Keratinocyte (primary cell): ENCODE measurements at regions not wholly inside any gene's neighbourhood (a gene's known extent, or its start where the extent isn't known, plus 50 kb on each side); places are given as distances from the start of the nearest gene placed in this dataset.

Experiments
- DNase-seq: peaks from one replicate; pipeline ENCODE4 v3.0.0-alpha.2; 2011; ENCODE audit warnings: low read depth, missing footprints, low spot score
- FAIRE-seq: peaks from 2 replicates; lab custom pipeline; 2011; peaks lifted over from hg19 to GRCh38; lab: Jason Lieb, UNC
- H2AFZ ChIP-seq: 2 replicates; pipeline ENCODE4 v1.6.0; 2012; ENCODE audit warnings: low read length, control low read depth, inconsistent platforms; ENCODE audit not compliant: control insufficient read depth
- H3K27ac ChIP-seq: 2 replicates; pipeline ENCODE4 v1.5.1; 2011; ENCODE audit warnings: low read length; ENCODE audit not compliant: control insufficient read depth, insufficient read depth
- H3K27me3 ChIP-seq: 3 replicates; pipeline ENCODE4 v1.6.0; 2011; ENCODE audit warnings: low read length; ENCODE audit not compliant: control insufficient read depth, insufficient read depth; ENCODE audit errors: extremely low read depth
- H3K36me3 ChIP-seq, 2 experiments: 2 replicates in 1 of 2; 3 replicates in 1 of 2; pipeline ENCODE4 v1.5.1; 2011; ENCODE audit warnings: low read length in 2 of 2, mild to moderate bottlenecking in 1 of 2; ENCODE audit not compliant: control insufficient read depth in 2 of 2, insufficient read depth in 2 of 2; ENCODE audit errors: extremely low read depth in 1 of 2
- H3K4me1 ChIP-seq: 3 replicates; pipeline ENCODE4 v1.5.1; 2011; ENCODE audit warnings: low read length; ENCODE audit not compliant: control insufficient read depth, insufficient read depth; ENCODE audit errors: extremely low read depth
- H3K4me2 ChIP-seq: 3 replicates; pipeline ENCODE4 v1.6.0; 2011; ENCODE audit warnings: low read depth, low read length; ENCODE audit not compliant: control insufficient read depth, insufficient read depth; ENCODE audit errors: extremely low read depth
- H3K4me3 ChIP-seq, 3 experiments: fragments of 200-600 bp in 1 of 3; sonication (generic) in 1 of 3; 2 replicates in 2 of 3; 3 replicates in 1 of 3; pipeline ENCODE4 v1.5.1; 2011 to 2016; ENCODE audit warnings: low read length in 3 of 3, mild to moderate bottlenecking in 3 of 3, control low read depth in 2 of 3, inconsistent platforms in 1 of 3, low read depth in 1 of 3, mixed read lengths in 1 of 3, mixed run types in 1 of 3, moderate library complexity in 1 of 3; ENCODE audit not compliant: control insufficient read depth in 2 of 3, insufficient read depth in 2 of 3; ENCODE audit errors: extremely low read depth in 1 of 3
- H3K79me2 ChIP-seq: 2 replicates; pipeline ENCODE4 v1.6.0; 2012; ENCODE audit warnings: low read length; ENCODE audit not compliant: control insufficient read depth, insufficient read depth
- H3K9ac ChIP-seq: 3 replicates; pipeline ENCODE4 v1.6.0; 2011; ENCODE audit warnings: low read length; ENCODE audit not compliant: control insufficient read depth, insufficient read depth; ENCODE audit errors: extremely low read depth
- H3K9me1 ChIP-seq: 3 replicates; pipeline ENCODE4 v1.6.0; 2011; ENCODE audit warnings: low read length; ENCODE audit not compliant: control insufficient read depth, insufficient read depth; ENCODE audit errors: extremely low read depth
- H3K9me3 ChIP-seq: 2 replicates; pipeline ENCODE4 v1.5.1; 2012; ENCODE audit warnings: low read depth, low read length; ENCODE audit not compliant: control insufficient read depth
- H4K20me1 ChIP-seq: 3 replicates; pipeline ENCODE4 v1.6.0; 2011; ENCODE audit warnings: low read length; ENCODE audit not compliant: control insufficient read depth, insufficient read depth; ENCODE audit errors: extremely low read depth
- EZH2 ChIP-seq: IDR thresholded peaks from one replicate; pipeline ENCODE4 v1.6.1; 2012; ENCODE audit warnings: inconsistent platforms, mild to moderate bottlenecking, low read length, moderate library complexity
- dilution Hi-C: fragments of 300-500 bp; cut with MboI; formaldehyde crosslinking; loops from one replicate; pipeline ENCODE4 v1.7.0; 2020; ENCODE audit warnings: low sequenced_read_pairs; ENCODE audit not compliant: extremely low pct_ligation_motif_present
- TF ChIP-seq, protein P1 (sequence below), 3 experiments: IDR thresholded peaks in 1 of 3; conservative IDR thresholded peaks in 1 of 3; optimal IDR thresholded peaks in 1 of 3; 2 replicates in 2 of 3; 3 replicates in 1 of 3; pipeline versions ENCODE3 to v1.5.1; 2011; ENCODE audit warnings: low read length in 3 of 3, mild to moderate bottlenecking in 3 of 3, moderate library complexity in 2 of 3, control low read depth in 1 of 3, inconsistent platforms in 1 of 3; ENCODE audit not compliant: insufficient read depth in 2 of 3; ENCODE audit errors: extremely low read depth in 1 of 3

DNA sequence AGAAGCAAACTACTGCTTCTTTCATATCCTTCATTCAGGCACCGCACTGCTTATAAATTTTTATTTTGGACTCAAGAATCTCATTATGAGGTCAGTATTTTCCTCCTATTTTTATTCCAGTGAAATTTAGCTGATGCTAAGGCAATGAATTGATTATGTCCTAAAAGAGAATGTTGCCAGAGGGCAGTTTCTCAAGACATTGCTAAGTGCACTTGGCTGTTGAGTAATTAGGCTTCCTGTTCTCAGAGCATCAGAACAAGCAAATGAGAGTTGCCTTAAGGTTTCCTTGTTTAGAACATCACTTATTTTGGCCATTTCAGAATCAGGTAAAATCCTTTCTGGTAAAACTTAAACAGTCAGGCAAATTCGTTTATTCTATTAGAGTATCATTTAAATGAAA, 548.6 kb upstream of the ZEB2 start:
- no peak overlapping the region for H2AFZ ChIP-seq
- no peaks in the 10 kb centered on the region for H4K20me1 ChIP-seq
- H3K9me3 ChIP-seq = no peaks in the 10 kb centered on the region
- DNase-seq (no peak), FAIRE-seq (no peak)
- H3K9me1 ChIP-seq = no peaks in the 10 kb centered on the region
- no peaks in the 10 kb centered on the region for H3K36me3 ChIP-seq
- H3K4me1 ChIP-seq = peaks cover 6% of the 10 kb centered on the region
- dilution Hi-C loops = no loop called here
- H3K4me2 ChIP-seq = no peak overlapping the region
- H3K79me2 ChIP-seq = no peaks in the 10 kb centered on the region
- H3K27ac ChIP-seq = no peak overlapping the region
- no peak overlapping the region for H3K9ac ChIP-seq
- TF ChIP-seq EZH2 = no peak
- TF ChIP-seq, protein P1, sequence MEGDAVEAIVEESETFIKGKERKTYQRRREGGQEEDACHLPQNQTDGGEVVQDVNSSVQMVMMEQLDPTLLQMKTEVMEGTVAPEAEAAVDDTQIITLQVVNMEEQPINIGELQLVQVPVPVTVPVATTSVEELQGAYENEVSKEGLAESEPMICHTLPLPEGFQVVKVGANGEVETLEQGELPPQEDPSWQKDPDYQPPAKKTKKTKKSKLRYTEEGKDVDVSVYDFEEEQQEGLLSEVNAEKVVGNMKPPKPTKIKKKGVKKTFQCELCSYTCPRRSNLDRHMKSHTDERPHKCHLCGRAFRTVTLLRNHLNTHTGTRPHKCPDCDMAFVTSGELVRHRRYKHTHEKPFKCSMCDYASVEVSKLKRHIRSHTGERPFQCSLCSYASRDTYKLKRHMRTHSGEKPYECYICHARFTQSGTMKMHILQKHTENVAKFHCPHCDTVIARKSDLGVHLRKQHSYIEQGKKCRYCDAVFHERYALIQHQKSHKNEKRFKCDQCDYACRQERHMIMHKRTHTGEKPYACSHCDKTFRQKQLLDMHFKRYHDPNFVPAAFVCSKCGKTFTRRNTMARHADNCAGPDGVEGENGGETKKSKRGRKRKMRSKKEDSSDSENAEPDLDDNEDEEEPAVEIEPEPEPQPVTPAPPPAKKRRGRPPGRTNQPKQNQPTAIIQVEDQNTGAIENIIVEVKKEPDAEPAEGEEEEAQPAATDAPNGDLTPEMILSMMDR (optimal IDR thresholded peaks at IDR 0.05 in 1 of 3, IDR thresholded peaks at IDR 0.05 in 1 of 3, conservative IDR thresholded peaks at IDR 0.05 in 1 of 3; ENCODE audit: extremely low read depth in 1 of 3, insufficient read depth in 2 of 3, low read length in 3 of 3) = no peak
- H3K4me3 ChIP-seq = no peak overlapping the region
- H3K27me3 ChIP-seq = no peaks in the 10 kb centered on the region

DNA sequence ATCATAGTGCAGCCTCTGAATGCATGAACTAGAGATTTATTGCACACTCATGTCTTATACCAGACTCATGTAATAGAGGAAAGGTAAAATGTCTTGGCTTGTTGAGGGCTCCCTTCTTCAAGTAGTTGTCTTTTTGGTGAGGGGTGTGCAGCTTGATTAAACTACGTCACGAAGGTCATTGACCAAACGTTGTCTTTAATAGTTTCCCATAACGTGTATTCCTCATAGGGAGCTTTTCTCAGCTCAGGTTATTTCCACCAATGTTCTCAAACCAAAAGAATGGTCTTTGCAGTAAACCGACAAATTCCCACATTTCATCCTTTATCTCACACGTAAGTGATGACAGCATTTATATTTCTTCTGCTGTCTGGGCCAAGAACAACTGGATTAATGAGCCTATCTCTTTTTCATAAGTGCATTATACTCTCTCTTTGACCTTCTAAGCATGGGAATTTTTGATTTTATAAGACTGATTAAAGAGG, 547.7 kb upstream of the ZEB2 start:
- no peak overlapping the region for H3K4me3 ChIP-seq
- no peaks in the 10 kb centered on the region for H3K36me3 ChIP-seq
- no peaks in the 10 kb centered on the region for H3K79me2 ChIP-seq
- no peaks in the 10 kb centered on the region for H3K27me3 ChIP-seq
- TF ChIP-seq EZH2 = no peak
- TF ChIP-seq, protein P1 (optimal IDR thresholded peaks at IDR 0.05 in 1 of 3, IDR thresholded peaks at IDR 0.05 in 1 of 3, conservative IDR thresholded peaks at IDR 0.05 in 1 of 3; ENCODE audit: extremely low read depth in 1 of 3, insufficient read depth in 2 of 3, low read length in 3 of 3) = no peak
- FAIRE-seq (no peak), DNase-seq (no peak)
- H3K9me1 ChIP-seq = no peaks in the 10 kb centered on the region
- no peaks in the 10 kb centered on the region for H4K20me1 ChIP-seq
- no peak overlapping the region for H3K27ac ChIP-seq
- dilution Hi-C loops = no loop called here
- H3K9me3 ChIP-seq = no peaks in the 10 kb centered on the region
- H2AFZ ChIP-seq = no peak overlapping the region
- H3K4me1 ChIP-seq = peaks cover 6% of the 10 kb centered on the region
- H3K4me2 ChIP-seq = no peak overlapping the region
- H3K9ac ChIP-seq = no peak overlapping the region
